GM23248 (cell line): ENCODE measurements at regions not wholly inside any gene's neighbourhood (a gene's known extent, or its start where the extent isn't known, plus 50 kb on each side); places are given as distances from the start of the nearest gene placed in this dataset.

Source experiments
- DNase-seq: peaks from one replicate; pipeline ENCODE4 v3.0.0-alpha.2; 2015
- H2AFZ ChIP-seq: fragments of 200-600 bp; sonication (generic); 2 replicates; pipeline ENCODE4 v1.6.1; 2016; ENCODE audit warnings: antibody characterized with exemption
- H3F3A ChIP-seq: fragments of 200-600 bp; sonication (generic); 2 replicates; pipeline ENCODE4 v1.6.1; 2016; ENCODE audit warnings: mild to moderate bottlenecking, antibody characterized with exemption, mixed run types; ENCODE audit not compliant: insufficient read depth
- H3K27ac ChIP-seq: fragments of 200-600 bp; sonication (generic); 2 replicates; pipeline ENCODE4 v1.5.1; 2016; ENCODE audit warnings: mild to moderate bottlenecking
- H3K27me3 ChIP-seq: fragments of 200-600 bp; sonication (generic); replicated peaks from 2 replicates; pipeline ENCODE4 v1.6.1; 2016; ENCODE audit warnings: mild to moderate bottlenecking; ENCODE audit not compliant: insufficient read depth
- H3K36me3 ChIP-seq: fragments of 200-600 bp; sonication (generic); 2 replicates; pipeline ENCODE4 v1.6.1; 2016; ENCODE audit warnings: low read depth, mild to moderate bottlenecking
- H3K4me1 ChIP-seq: fragments of 200-600 bp; sonication (generic); 2 replicates; pipeline ENCODE4 v1.6.1; 2016; ENCODE audit warnings: mild to moderate bottlenecking; ENCODE audit not compliant: insufficient read depth
- H3K4me2 ChIP-seq: fragments of 200-600 bp; sonication (generic); one replicate; pipeline ENCODE4 v1.6.1; 2016; ENCODE audit warnings: mild to moderate bottlenecking; ENCODE audit not compliant: unreplicated experiment
- H3K4me3 ChIP-seq: fragments of 200-600 bp; sonication (generic); 2 replicates; pipeline ENCODE4 v1.5.1; 2016; ENCODE audit warnings: mild to moderate bottlenecking
- H3K79me2 ChIP-seq: fragments of 200-600 bp; sonication (generic); 2 replicates; pipeline ENCODE4 v1.6.1; 2016; ENCODE audit warnings: mild to moderate bottlenecking; ENCODE audit not compliant: insufficient read depth
- H3K9ac ChIP-seq: fragments of 200-600 bp; sonication (generic); 2 replicates; pipeline ENCODE4 v1.6.1; 2016; ENCODE audit warnings: mild to moderate bottlenecking
- H3K9me2 ChIP-seq: fragments of 200-600 bp; sonication (generic); 2 replicates; pipeline ENCODE4 v1.6.1; 2016; ENCODE audit warnings: mixed run types, mild to moderate bottlenecking, moderate library complexity; ENCODE audit not compliant: insufficient read depth
- H3K9me3 ChIP-seq: fragments of 200-600 bp; sonication (generic); one replicate; pipeline ENCODE4 v1.6.1; 2017; ENCODE audit warnings: low read depth
- H4K20me1 ChIP-seq: fragments of 200-600 bp; sonication (generic); 2 replicates; pipeline ENCODE4 v1.6.0; 2016; ENCODE audit not compliant: insufficient read depth
- EZH2 ChIP-seq: fragments of 200-600 bp; sonication (generic); IDR thresholded peaks from 2 replicates; pipeline ENCODE4 v1.6.1; 2018; ENCODE audit warnings: antibody characterized with exemption, mild to moderate bottlenecking; ENCODE audit not compliant: insufficient read depth, poor library complexity, severe bottlenecking
- EZH2phosphoT487 ChIP-seq: fragments of 200-600 bp; sonication (generic); IDR thresholded peaks from 2 replicates; pipeline ENCODE4 v1.6.1; 2018; ENCODE audit warnings: antibody characterized with exemption, moderate library complexity, mild to moderate bottlenecking, low read depth; ENCODE audit not compliant: insufficient read depth
- WGBS, 2 experiments: methylation state at CpG; one replicate each; pipeline ENCODE4 v1.1.6; 2015 to 2017; ENCODE audit warnings: low lambda C conversion rate in 2 of 2, low coverage in 1 of 2; ENCODE audit errors: missing lambda C conversion rate in 2 of 2; 5-methylcytosine and 5-hydroxymethylcytosine counted together
- in situ Hi-C: fragments of 300-500 bp; cut with MboI; formaldehyde crosslinking; loops from 2 replicates; pipeline ENCODE4 v1.15.0; 2020

DNA sequence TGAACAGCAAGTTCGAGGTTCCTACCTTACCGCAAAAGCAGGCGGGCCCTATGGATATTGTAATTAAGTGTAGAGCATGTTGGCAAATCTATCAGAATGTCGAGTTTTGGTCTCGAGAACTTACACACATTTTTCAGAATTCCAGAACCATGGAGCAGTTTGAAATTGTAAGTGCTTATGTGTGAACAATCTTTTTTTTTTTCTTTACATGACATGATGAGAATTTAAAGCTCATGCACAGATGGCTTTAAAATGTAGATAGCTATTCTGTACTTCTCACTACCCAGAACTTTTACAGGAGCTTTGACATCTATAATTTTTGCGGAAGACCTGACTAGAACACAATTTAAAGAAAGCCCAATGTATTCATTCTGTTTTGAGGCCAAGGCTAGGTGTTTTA, 117.8 kb upstream of the RSPO3 start:
- H3K4me3 ChIP-seq = no peak overlapping the region
- no peak overlapping the region for H3K4me2 ChIP-seq
- H3K36me3 ChIP-seq = no peaks in the 10 kb centered on the region
- no peaks in the 10 kb centered on the region for H3K27me3 ChIP-seq
- H3K79me2 ChIP-seq = no peaks in the 10 kb centered on the region
- no peak overlapping the region for H2AFZ ChIP-seq
- no peak overlapping the region for H3K9ac ChIP-seq
- H3K27ac ChIP-seq = no peak overlapping the region
- no peaks in the 10 kb centered on the region for H3K4me1 ChIP-seq
- H3K9me2 ChIP-seq = no peaks in the 10 kb centered on the region
- in situ Hi-C loops = no loop called here
- no peaks in the 10 kb centered on the region for H3F3A ChIP-seq
- no peaks in the 10 kb centered on the region for H4K20me1 ChIP-seq
- TF ChIP-seq EZH2phosphoT487 (no peak), EZH2 (no peak)
- 72 to 80% methylated on average over 6 of the region's 6 CpGs for WGBS, 2 experiments
- DNase-seq = no peak
- H3K9me3 ChIP-seq = no peaks in the 10 kb centered on the region

DNA sequence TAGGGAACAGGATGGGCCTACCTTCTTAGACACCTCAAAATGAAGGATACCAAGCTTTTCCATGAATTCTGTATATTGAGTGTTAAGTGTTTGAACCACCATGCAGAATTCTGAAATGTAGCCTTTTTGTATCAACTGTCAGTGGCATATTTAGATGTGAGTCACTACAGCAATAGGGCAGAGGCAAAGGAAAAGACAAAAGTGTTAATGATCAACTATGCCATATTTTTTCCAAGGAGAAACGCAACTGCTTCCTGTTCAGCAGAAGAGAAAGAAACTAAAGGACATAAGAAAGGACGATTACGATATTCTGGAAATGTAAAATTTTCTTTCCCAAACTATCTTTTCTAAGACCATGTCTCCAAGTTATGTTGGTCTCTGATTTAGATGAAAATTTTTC, 104.6 kb upstream of the RSPO3 start:
- WGBS, 2 experiments = 95 to 98% methylated on average over 3 of the region's 3 CpGs
- TF ChIP-seq EZH2 (no peak), EZH2phosphoT487 (no peak)
- Histone ChIP-seq H3K9me2 (no peaks in the 10 kb centered on the region), H3K27ac (no peak overlapping the region), H3K9ac (no peak overlapping the region), H3K9me3 (no peaks in the 10 kb centered on the region), H3K4me3 (no peak overlapping the region), H4K20me1 (no peaks in the 10 kb centered on the region), H3K27me3 (no peaks in the 10 kb centered on the region), H3K4me2 (no peak overlapping the region), H3F3A (no peaks in the 10 kb centered on the region), H3K4me1 (no peaks in the 10 kb centered on the region), H3K79me2 (no peaks in the 10 kb centered on the region), H2AFZ (no peak overlapping the region), H3K36me3 (no peaks in the 10 kb centered on the region)
- DNase-seq = no peak
- in situ Hi-C loops = no loop called here

DNA sequence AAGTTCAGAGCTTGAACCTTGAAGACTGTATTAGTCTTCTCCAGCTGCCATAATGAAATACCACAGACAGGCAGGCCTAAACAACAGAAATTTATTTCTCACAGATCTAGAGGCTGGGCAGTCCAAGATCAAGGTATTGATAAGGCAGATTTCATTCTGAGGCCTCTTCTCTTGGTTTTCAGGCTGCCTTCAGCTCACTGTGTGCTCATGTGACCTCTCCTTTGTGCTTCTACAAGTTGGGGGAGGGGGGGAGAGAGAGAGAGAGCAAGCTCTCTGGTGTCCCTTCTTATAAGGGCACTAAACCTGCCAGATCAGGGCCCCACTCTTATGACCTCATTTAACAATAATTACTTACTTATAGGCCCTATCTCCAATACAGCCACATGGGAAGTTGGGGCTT, 102.6 kb upstream of the RSPO3 start:
- Histone ChIP-seq H3K27ac (no peak overlapping the region), H3K9me2 (no peaks in the 10 kb centered on the region), H3K9ac (no peak overlapping the region), H3K4me2 (no peak overlapping the region), H2AFZ (no peak overlapping the region), H3K9me3 (no peaks in the 10 kb centered on the region), H3K36me3 (no peaks in the 10 kb centered on the region), H4K20me1 (no peaks in the 10 kb centered on the region), H3K4me1 (no peaks in the 10 kb centered on the region), H3K79me2 (no peaks in the 10 kb centered on the region), H3K4me3 (no peak overlapping the region), H3F3A (no peaks in the 10 kb centered on the region), H3K27me3 (no peaks in the 10 kb centered on the region)
- TF ChIP-seq EZH2 = no peak
- TF ChIP-seq EZH2phosphoT487 = no peak
- no peak for DNase-seq
- in situ Hi-C loops = no loop called here

DNA sequence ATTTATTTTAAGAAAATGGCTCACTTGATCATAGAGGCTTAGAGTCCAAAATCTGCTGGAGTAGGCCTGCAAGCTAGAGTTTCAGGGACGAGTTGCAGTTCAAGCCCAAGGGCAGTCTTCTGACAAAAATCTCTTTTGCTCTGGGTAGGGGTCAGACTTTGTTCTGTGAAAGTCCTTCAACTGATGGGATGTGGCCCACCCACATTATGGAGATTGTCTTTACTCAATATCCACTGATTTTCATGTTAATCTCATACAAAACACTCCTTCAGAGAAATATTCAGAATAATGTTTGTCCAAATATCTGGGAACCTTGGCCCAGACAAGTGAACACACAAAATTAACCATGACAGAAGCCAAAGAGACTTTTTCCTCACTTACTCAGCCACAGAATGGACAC, 98.6 kb upstream of the RSPO3 start:
- Histone ChIP-seq H3F3A (no peaks in the 10 kb centered on the region), H3K27me3 (no peaks in the 10 kb centered on the region), H3K79me2 (no peaks in the 10 kb centered on the region), H3K4me2 (no peak overlapping the region), H2AFZ (no peak overlapping the region), H3K9me2 (no peaks in the 10 kb centered on the region), H3K9ac (no peak overlapping the region), H3K27ac (no peak overlapping the region), H3K4me1 (no peaks in the 10 kb centered on the region), H3K36me3 (no peaks in the 10 kb centered on the region), H3K4me3 (no peak overlapping the region), H3K9me3 (no peaks in the 10 kb centered on the region), H4K20me1 (no peaks in the 10 kb centered on the region)
- no peak for DNase-seq
- TF ChIP-seq EZH2phosphoT487 (no peak), EZH2 (no peak)
- in situ Hi-C loops = no loop called here
- 64 to 68% methylated on average over 1 of the region's 1 CpG for WGBS, 2 experiments

DNA sequence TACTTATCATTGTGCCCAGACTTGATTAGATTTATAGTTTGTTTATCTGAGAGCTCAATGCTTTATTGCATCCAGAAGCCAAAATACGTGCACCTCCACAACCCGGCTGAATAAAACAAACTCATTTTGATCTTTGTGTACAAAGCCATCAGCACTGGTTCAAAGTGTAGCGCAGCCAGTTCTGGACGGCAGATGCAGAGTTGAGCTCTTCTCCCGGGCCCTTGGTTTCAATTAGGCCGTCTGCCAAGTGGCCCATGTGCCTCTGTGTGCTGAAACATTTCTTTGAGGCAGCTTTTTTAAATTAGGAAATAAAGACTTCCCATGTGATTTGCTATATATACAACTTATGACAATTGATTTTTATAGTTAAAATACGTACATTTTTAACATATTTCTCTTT, 96.2 kb upstream of the RSPO3 start:
- no peaks in the 10 kb centered on the region for H3K27me3 ChIP-seq
- TF ChIP-seq EZH2phosphoT487 = no peak
- TF ChIP-seq EZH2 = no peak
- no peaks in the 10 kb centered on the region for H3F3A ChIP-seq
- H3K4me3 ChIP-seq = no peak overlapping the region
- no peaks in the 10 kb centered on the region for H3K79me2 ChIP-seq
- no peaks in the 10 kb centered on the region for H4K20me1 ChIP-seq
- no peaks in the 10 kb centered on the region for H3K9me2 ChIP-seq
- H3K36me3 ChIP-seq = no peaks in the 10 kb centered on the region
- DNase-seq = peak; percentile 23
- 13 to 17% methylated on average over 7 of the region's 7 CpGs for WGBS, 2 experiments
- H3K4me1 ChIP-seq = no peaks in the 10 kb centered on the region
- no peak overlapping the region for H3K27ac ChIP-seq
- no peak overlapping the region for H3K9ac ChIP-seq
- H3K9me3 ChIP-seq = no peaks in the 10 kb centered on the region
- H3K4me2 ChIP-seq = no peak overlapping the region
- no peak overlapping the region for H2AFZ ChIP-seq
- in situ Hi-C loops = no loop called here
